Mammary epithelial cell (primary cell): ENCODE measurements at regions not wholly inside any gene's neighbourhood (a gene's known extent, or its start where the extent isn't known, plus 50 kb on each side); places are given as distances from the start of the nearest gene placed in this dataset.

Source experiments
- CTCF ChIP-seq, 2 donors: IDR thresholded peaks in 1 of 2; conservative IDR thresholded peaks in 1 of 2; 2 replicates each; pipeline ENCODE4 v1.5.1; 2011 to 2012; ENCODE audit warnings: inconsistent platforms in 2 of 2, low read length in 2 of 2, mild to moderate bottlenecking in 2 of 2, control low read depth in 1 of 2, low read depth in 1 of 2; ENCODE audit not compliant: insufficient read depth in 1 of 2; ENCODE audit errors: extremely low read depth in 1 of 2
- EZH2 ChIP-seq: IDR thresholded peaks from 2 replicates; pipeline ENCODE4 v1.6.1; 2012; ENCODE audit warnings: low read length, inconsistent platforms, borderline replicate concordance

GRCh38 chr1:172756024-172756423 lies 97.1 kb downstream of the FASLG start:
- TF ChIP-seq CTCF (conservative IDR thresholded peaks at IDR 0.05 in 1 of 2, IDR thresholded peaks at IDR 0.05 in 1 of 2; ENCODE audit: extremely low read depth in 1 of 2, insufficient read depth in 1 of 2, low read depth in 1 of 2, low read length in 2 of 2) = no peak
- TF ChIP-seq EZH2 = no peak
